Stomach (tissue), 8 donors: ENCODE measurements at regions not wholly inside any gene's neighbourhood (a gene's known extent, or its start where the extent isn't known, plus 50 kb on each side); places are given as distances from the start of the nearest gene placed in this dataset.
A peak's percentile ranks its signal among the peaks of the same experiment; 100 is the strongest.

ENCODE experiments used
- DNase-seq, 2 donors: peaks; one replicate each; pipeline versions ENCODE4 v3.0.0 to v3.0.0-alpha.2; 2013 to 2019
- H3K27ac ChIP-seq, 5 donors: fragments of 200-600 bp in 4 of 5; sonication (generic) in 4 of 5; one replicate each; pipeline ENCODE4 v1.5.1; 2013 to 2019; ENCODE audit warnings: mild to moderate bottlenecking in 1 of 5, moderate library complexity in 1 of 5
- H3K27me3 ChIP-seq, 3 donors: fragments of 200-600 bp; sonication (generic); one replicate each; pipeline ENCODE4 v1.5.1; 2017 to 2019; ENCODE audit warnings: mixed run types in 1 of 3
- H3K36me3 ChIP-seq, 4 donors: fragments of 200-600 bp; sonication (generic); 1 replicate in 3 of 4; 2 replicates in 1 of 4; pipeline ENCODE4 v1.5.1; 2016 to 2019
- H3K4me1 ChIP-seq, 4 donors: fragments of 200-600 bp; sonication (generic); one replicate each; pipeline ENCODE4 v1.5.1; 2016 to 2019
- H3K4me3 ChIP-seq, 4 donors: fragments of 200-600 bp; sonication (generic) in 3 of 4; one replicate each; pipeline ENCODE4 v1.5.1; 2016 to 2019; ENCODE audit warnings: mild to moderate bottlenecking in 1 of 4
- H3K9me3 ChIP-seq, 4 donors: fragments of 200-600 bp; sonication (generic); one replicate each; pipeline ENCODE4 v1.5.1; 2016 to 2019
- EP300 ChIP-seq: sonication (generic); formaldehyde crosslinking; IDR thresholded peaks from one replicate; pipeline ENCODE4 v1.6.1; 2017; ENCODE audit warnings: antibody characterized with exemption
- POLR2A ChIP-seq, 4 donors: fragments of 450-650 bp; IDR thresholded peaks; one replicate each; pipeline ENCODE4 v1.6.1; 2016; ENCODE audit warnings: antibody characterized with exemption in 4 of 4, control low read depth in 2 of 4, mild to moderate bottlenecking in 1 of 4, moderate library complexity in 1 of 4
- POLR2AphosphoS5 ChIP-seq, 3 donors: sonication (generic); formaldehyde crosslinking; IDR thresholded peaks; one replicate each; pipeline ENCODE4 v1.6.1; 2016; ENCODE audit warnings: antibody characterized with exemption in 3 of 3
- WGBS, 5 donors: extraction: QIAGEN DNeasy Blood & Tissue Kit in 3 of 5; methylation state at CpG; one replicate each; pipeline versions ENCODE4 v1.1.5 to v1.1.7; 2013 to 2018; 5-methylcytosine and 5-hydroxymethylcytosine counted together
- intact Hi-C: fragments of 100-400 bp; cut with DNase I; formaldehyde crosslinking; loops from one replicate; pipeline ENCODE4 v1.15.1; 2023; ENCODE audit warnings: low total_unique reads
- TF ChIP-seq, protein P1 (sequence below), 7 experiments: fragments of 450-650 bp in 4 of 7; fragments of 200-600 bp in 3 of 7; sonication (generic) in 3 of 7; IDR thresholded peaks; one replicate each; pipeline ENCODE4 v1.5.1; 2016 to 2019; ENCODE audit warnings: antibody characterized with exemption in 7 of 7, control low read depth in 2 of 7, mild to moderate bottlenecking in 1 of 7
- donor health status: healthy with polysubstance abuse.
- donor health status: Bipolar disorder and iron deficiency.
- donor health status: healthy.

DNA sequence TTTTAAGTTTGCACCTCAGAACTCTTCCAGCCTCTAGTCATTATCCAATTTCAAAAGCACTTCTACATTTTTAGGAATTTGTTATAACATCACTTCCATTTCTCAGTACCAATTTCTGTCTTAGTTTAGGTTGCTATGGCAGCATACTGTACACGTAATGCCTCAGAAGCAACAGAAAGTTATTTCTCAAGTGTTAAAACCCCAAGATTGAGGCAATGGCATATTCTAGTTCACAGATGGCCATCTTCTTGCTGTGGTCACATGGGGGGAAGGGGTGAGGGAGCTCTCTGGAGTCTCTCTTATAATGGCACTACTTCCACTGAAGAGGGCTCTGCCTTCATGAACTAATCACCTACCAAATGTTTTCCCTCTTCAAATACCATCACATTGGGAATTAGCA is 220.3 kb upstream of the CTSO start:
- H3K27me3 ChIP-seq: no peaks in the 10 kb centered on the region
- H3K9me3 ChIP-seq: no peaks in the 10 kb centered on the region
- no peak overlapping the region for H3K4me3 ChIP-seq
- DNase-seq: no peak
- 67 to 93% (median 86%) methylated on average over 1 of the region's 1 CpG for WGBS, 5 donors
- intact Hi-C loops: no loop called here
- H3K36me3 ChIP-seq: no peaks in the 10 kb centered on the region
- no peak overlapping the region for H3K27ac ChIP-seq
- no peaks in the 10 kb centered on the region for H3K4me1 ChIP-seq
- TF ChIP-seq, protein P1, sequence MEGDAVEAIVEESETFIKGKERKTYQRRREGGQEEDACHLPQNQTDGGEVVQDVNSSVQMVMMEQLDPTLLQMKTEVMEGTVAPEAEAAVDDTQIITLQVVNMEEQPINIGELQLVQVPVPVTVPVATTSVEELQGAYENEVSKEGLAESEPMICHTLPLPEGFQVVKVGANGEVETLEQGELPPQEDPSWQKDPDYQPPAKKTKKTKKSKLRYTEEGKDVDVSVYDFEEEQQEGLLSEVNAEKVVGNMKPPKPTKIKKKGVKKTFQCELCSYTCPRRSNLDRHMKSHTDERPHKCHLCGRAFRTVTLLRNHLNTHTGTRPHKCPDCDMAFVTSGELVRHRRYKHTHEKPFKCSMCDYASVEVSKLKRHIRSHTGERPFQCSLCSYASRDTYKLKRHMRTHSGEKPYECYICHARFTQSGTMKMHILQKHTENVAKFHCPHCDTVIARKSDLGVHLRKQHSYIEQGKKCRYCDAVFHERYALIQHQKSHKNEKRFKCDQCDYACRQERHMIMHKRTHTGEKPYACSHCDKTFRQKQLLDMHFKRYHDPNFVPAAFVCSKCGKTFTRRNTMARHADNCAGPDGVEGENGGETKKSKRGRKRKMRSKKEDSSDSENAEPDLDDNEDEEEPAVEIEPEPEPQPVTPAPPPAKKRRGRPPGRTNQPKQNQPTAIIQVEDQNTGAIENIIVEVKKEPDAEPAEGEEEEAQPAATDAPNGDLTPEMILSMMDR (IDR thresholded peaks at IDR 0.05): no peak
- TF ChIP-seq EP300 (no peak), POLR2AphosphoS5 (IDR thresholded peaks at IDR 0.05) (no peak), POLR2A (IDR thresholded peaks at IDR 0.05) (no peak)

DNA sequence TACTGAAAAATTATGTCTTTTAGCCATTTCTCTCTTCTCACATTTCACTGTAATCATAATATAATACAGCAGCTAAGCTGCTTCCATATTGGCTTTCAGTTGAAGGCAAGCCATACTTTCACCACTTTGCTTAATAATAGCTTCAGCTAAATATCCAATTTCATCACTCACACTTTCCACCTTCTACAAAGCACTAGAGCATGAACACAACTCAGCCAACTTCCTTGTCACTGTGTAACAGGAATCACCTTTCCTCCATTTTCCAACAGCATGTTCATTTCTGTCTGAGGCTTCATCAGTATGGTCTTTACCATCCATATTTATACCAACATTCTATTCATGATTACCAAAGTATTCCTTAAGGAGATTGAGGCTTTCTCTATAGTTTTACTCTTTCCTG is 219.8 kb upstream of the CTSO start:
- no peak for TF ChIP-seq POLR2AphosphoS5 (IDR thresholded peaks at IDR 0.05)
- no peaks in the 10 kb centered on the region for H3K4me1 ChIP-seq
- H3K36me3 ChIP-seq: no peaks in the 10 kb centered on the region
- no peak overlapping the region for H3K4me3 ChIP-seq
- H3K9me3 ChIP-seq: no peaks in the 10 kb centered on the region
- intact Hi-C loops: no loop called here
- DNase-seq: no peak
- no peaks in the 10 kb centered on the region for H3K27me3 ChIP-seq
- H3K27ac ChIP-seq: no peak overlapping the region

DNA sequence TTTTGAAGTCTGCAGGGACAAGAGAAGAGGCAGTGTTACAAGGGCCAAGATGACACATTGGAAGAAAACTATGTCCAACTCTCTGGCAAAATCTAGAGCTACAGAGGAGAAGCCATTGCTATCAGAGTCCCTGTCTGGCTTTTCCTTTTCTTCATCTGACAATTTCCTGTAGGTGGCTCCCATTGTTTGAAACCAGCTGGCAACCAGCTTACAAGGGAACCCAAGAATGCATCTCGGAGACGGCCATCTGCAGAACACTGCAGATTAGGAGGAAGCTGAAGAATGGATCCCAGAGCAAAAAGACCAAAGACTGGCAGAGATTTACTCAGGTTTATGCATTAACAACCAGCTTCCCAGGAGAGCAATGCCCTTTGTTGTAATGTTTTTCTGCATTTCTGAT is 216.2 kb upstream of the CTSO start:
- no peak for TF ChIP-seq POLR2AphosphoS5 (IDR thresholded peaks at IDR 0.05)
- TF ChIP-seq, protein P1 (IDR thresholded peaks at IDR 0.05): no peak
- no peak for TF ChIP-seq POLR2A (IDR thresholded peaks at IDR 0.05)
- TF ChIP-seq EP300: no peak
- DNase-seq: no peak
- Histone ChIP-seq H3K27me3 (no peaks in the 10 kb centered on the region), H3K4me1 (no peaks in the 10 kb centered on the region), H3K27ac (no peak overlapping the region), H3K9me3 (no peaks in the 10 kb centered on the region), H3K4me3 (no peak overlapping the region), H3K36me3 (no peaks in the 10 kb centered on the region)
- 71 to 78% (median 75%) methylated on average over 2 of the region's 2 CpGs for WGBS, 5 donors
- intact Hi-C loops: no loop called here

DNA sequence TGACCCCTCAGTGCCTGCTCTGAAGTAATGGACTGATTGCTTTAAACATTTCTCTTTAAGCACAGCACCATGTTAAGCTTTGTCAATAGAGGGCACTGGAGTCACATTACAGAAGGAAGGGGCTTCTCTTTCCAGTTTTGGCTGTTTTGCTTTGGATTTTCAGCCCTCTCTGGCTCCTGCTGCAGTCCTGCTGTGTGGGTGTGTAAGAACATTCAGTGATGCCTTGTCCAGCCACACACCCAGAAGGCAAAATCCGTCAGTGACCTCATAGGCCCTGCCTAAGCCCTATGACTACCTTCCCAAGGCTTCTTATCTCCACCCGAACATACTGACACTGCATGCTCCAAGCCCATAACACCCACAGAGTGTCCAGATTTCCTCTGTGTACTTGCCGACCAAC is 215.3 kb upstream of the CTSO start:
- intact Hi-C loops: no loop called here
- no peaks in the 10 kb centered on the region for H3K9me3 ChIP-seq
- TF ChIP-seq EP300 (no peak), POLR2A (IDR thresholded peaks at IDR 0.05) (no peak), POLR2AphosphoS5 (IDR thresholded peaks at IDR 0.05) (no peak)
- TF ChIP-seq, protein P1 (IDR thresholded peaks at IDR 0.05): no peak
- DNase-seq: peak in 1 of 2 donors; percentile 72
- H3K4me1 ChIP-seq: no peaks in the 10 kb centered on the region
- H3K27ac ChIP-seq: no peak overlapping the region
- H3K4me3 ChIP-seq: no peak overlapping the region
- WGBS, 5 donors: 30 to 40% (median 33%) methylated on average over 3 of the region's 3 CpGs
- H3K36me3 ChIP-seq: no peaks in the 10 kb centered on the region
- no peaks in the 10 kb centered on the region for H3K27me3 ChIP-seq

DNA sequence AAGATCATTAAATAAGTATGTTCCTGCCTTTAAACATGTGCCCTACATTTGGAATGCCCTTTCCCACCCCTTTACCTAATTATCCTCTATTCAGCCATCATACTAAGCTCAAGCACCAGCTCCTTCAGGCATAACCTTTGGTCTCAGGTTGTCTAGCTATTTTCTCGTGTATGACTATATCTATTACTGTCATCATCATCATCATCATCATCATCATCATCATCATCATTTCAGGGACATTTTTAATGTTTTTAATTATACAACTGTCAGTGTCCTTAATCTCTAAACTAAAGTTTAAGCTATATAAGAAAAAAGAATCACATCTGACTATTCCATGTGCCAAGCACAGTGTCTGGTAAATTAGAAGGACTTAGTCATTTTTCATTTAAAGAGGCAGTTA is 214.6 kb upstream of the CTSO start:
- TF ChIP-seq POLR2AphosphoS5 (IDR thresholded peaks at IDR 0.05) (no peak), EP300 (no peak), POLR2A (IDR thresholded peaks at IDR 0.05) (no peak)
- TF ChIP-seq, protein P1 (IDR thresholded peaks at IDR 0.05): no peak
- no peaks in the 10 kb centered on the region for H3K36me3 ChIP-seq

More for the DNA sequence above, 214.6 kb upstream of the CTSO start:
- no peak overlapping the region for H3K27ac ChIP-seq
- intact Hi-C loops: no loop called here
- no peaks in the 10 kb centered on the region for H3K27me3 ChIP-seq
- WGBS, 5 donors: 38 to 76% (median 63%) methylated on average over 1 of the region's 1 CpG
- no peaks in the 10 kb centered on the region for H3K9me3 ChIP-seq
- DNase-seq: no peak
- H3K4me3 ChIP-seq: no peak overlapping the region
- H3K4me1 ChIP-seq: no peaks in the 10 kb centered on the region
